Amniotic stem cell (primary cell): ENCODE measurements at regions not wholly inside any gene's neighbourhood (a gene's known extent, or its start where the extent isn't known, plus 50 kb on each side); places are given as distances from the start of the nearest gene placed in this dataset.

Experiments used
- DNase-seq: peaks from one replicate; lab custom pipeline; 2025; lab: John Stamatoyannopoulos, UW

- DNase-seq: no peak
Measured at GRCh38 chr11:92834296-92835020, 135.0 kb upstream of the MTNR1B start.

GRCh38 chr11:92837595-92837994 lies 131.9 kb upstream of the MTNR1B start:
- DNase-seq: no peak

- DNase-seq: no peak
Measured at GRCh38 chr11:92838759-92839310, 130.6 kb upstream of the MTNR1B start.

- DNase-seq: no peak
Measured at GRCh38 chr11:92839450-92839849, 130.0 kb upstream of the MTNR1B start.

GRCh38 chr11:92841719-92842118 lies 127.7 kb upstream of the MTNR1B start:
- DNase-seq: no peak

GRCh38 chr11:92843455-92843854 lies 126.0 kb upstream of the MTNR1B start:
- no peak for DNase-seq

- no peak for DNase-seq
Measured at GRCh38 chr11:92844197-92844596, 125.3 kb upstream of the MTNR1B start.

GRCh38 chr11:92845390-92845789 lies 124.1 kb upstream of the MTNR1B start:
- no peak for DNase-seq

GRCh38 chr11:92845805-92846204 lies 123.6 kb upstream of the MTNR1B start:
- DNase-seq: no peak

- DNase-seq: no peak
Measured at GRCh38 chr11:92846491-92847125, 122.8 kb upstream of the MTNR1B start.

- no peak for DNase-seq
Measured at GRCh38 chr11:92848578-92848977, 120.9 kb upstream of the MTNR1B start.

- DNase-seq: no peak
Measured at GRCh38 chr11:92850296-92850826, 119.1 kb upstream of the MTNR1B start.

GRCh38 chr11:92852229-92852628 lies 117.2 kb upstream of the MTNR1B start:
- DNase-seq: no peak

GRCh38 chr11:92852946-92853345 lies 116.5 kb upstream of the MTNR1B start:
- no peak for DNase-seq

- no peak for DNase-seq
Measured at GRCh38 chr11:92854162-92854561, 115.3 kb upstream of the MTNR1B start.

- no peak for DNase-seq
Measured at GRCh38 chr11:92854952-92855351, 114.5 kb upstream of the MTNR1B start.

GRCh38 chr11:92855607-92856405 lies 113.6 kb upstream of the MTNR1B start:
- no peak for DNase-seq

GRCh38 chr11:92857407-92857806 lies 112.0 kb upstream of the MTNR1B start:
- DNase-seq: no peak

- no peak for DNase-seq
Measured at GRCh38 chr11:92859156-92859690, 110.2 kb upstream of the MTNR1B start.

- no peak for DNase-seq
Measured at GRCh38 chr11:92861634-92862033, 107.8 kb upstream of the MTNR1B start.

GRCh38 chr11:92865352-92865751 lies 104.1 kb upstream of the MTNR1B start:
- no peak for DNase-seq

GRCh38 chr11:92866679-92867282 lies 102.7 kb upstream of the MTNR1B start:
- DNase-seq: no peak
